ENCODE measurements at regions not wholly inside any gene's neighbourhood (a gene's known extent, or its start where the extent isn't known, plus 50 kb on each side); places are given as distances from the start of the nearest gene placed in this dataset.
A peak's percentile ranks its signal among the peaks of the same experiment; 100 is the strongest.

DNA sequence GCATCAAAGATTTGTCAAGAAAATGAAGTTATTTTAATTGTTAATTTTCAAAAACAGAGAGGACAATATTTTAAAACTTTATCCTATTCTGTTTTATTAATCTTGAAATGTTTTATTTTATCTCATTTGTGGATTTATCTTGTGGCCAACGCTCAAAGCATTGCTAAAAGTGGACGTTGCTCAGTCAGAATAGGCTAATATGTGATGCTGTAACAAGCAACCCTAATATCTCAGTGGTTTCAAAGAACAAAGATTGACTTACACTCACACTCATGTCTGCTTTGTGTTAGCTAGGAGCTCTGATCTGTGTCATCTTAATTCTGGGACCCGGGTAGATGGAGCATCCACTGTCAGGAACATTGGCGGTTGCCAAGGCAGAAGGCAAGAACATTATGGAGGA lies 86.0 kb upstream of the PLCL2 start:
- H3K27ac ChIP-seq (ENCODE audit: low read depth, low read length) = no peak overlapping the region
- no peaks in the 10 kb centered on the region for H3K4me1 ChIP-seq (ENCODE audit: control insufficient read depth, insufficient read depth, low read length)
- H3K4me3 ChIP-seq (ENCODE audit: low read depth, low read length) = no peak overlapping the region
- no peaks in the 10 kb centered on the region for H3K27me3 ChIP-seq (ENCODE audit: control insufficient read depth, insufficient read depth, low read length)
- DNase-seq (ENCODE audit: low read depth in 4 of 6, low spot score in 6 of 6) = no peak
- no peaks in the 10 kb centered on the region for H3K9me3 ChIP-seq (ENCODE audit: control insufficient read depth, insufficient read depth, low read length)
- 60% methylated on average over 1 of the region's 4 CpGs for WGBS (ENCODE audit: insufficient coverage)
- no peaks in the 10 kb centered on the region for H3K36me3 ChIP-seq (ENCODE audit: control insufficient read depth, insufficient read depth, low read length)

DNA sequence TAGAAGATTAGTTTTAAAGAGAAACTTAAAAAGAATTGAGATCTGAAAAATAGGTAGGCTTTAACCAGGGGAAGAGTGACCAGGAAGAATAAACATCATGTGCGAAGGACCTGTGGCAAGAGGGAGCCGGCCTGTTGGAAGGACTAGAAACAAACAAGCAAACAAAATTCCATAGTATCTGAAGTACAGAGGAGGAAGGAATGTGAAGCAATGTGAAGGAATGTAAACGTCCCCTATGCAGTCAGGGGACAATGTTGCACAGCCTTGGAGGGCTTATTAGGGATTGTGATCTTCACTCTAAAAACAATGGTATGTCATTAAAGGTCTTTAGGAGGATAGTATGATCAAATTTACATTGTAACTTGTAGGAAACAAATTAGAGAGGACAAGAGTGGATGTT lies 84.4 kb upstream of the PLCL2 start:
- no peaks in the 10 kb centered on the region for H3K9me3 ChIP-seq (ENCODE audit: control insufficient read depth, insufficient read depth, low read length)
- H3K4me1 ChIP-seq (ENCODE audit: control insufficient read depth, insufficient read depth, low read length) = no peaks in the 10 kb centered on the region
- no CpG with 5 or more reads among the region's 3 CpGs for WGBS (ENCODE audit: insufficient coverage)
- DNase-seq (ENCODE audit: low read depth in 4 of 6, low spot score in 6 of 6) = no peak
- no peak overlapping the region for H3K27ac ChIP-seq (ENCODE audit: low read depth, low read length)
- H3K4me3 ChIP-seq (ENCODE audit: low read depth, low read length) = no peak overlapping the region
- H3K36me3 ChIP-seq (ENCODE audit: control insufficient read depth, insufficient read depth, low read length) = no peaks in the 10 kb centered on the region
- H3K27me3 ChIP-seq (ENCODE audit: control insufficient read depth, insufficient read depth, low read length) = no peaks in the 10 kb centered on the region

DNA sequence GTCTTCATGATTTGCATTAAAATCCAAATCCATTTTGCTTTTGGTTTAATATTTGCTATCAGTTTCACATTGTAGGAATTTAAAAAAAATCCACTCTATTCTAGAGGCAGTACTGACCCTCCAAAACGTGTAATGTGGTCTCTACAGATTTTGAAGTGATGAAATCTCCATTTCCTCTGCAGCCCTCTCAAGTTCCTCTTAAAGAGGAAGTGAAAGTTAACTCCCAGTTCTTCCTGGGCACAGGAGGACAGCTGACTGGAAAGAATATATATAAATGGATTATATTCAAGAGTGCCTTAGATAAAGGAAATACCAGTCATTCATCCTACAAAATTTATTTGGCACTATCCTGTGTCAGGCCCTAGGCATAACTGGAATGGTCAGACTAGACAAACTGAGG lies 83.5 kb upstream of the PLCL2 start:
- no CpG with 5 or more reads among the region's 1 CpG for WGBS (ENCODE audit: insufficient coverage)
- Histone ChIP-seq H3K4me1 (ENCODE audit: control insufficient read depth, insufficient read depth, low read length) (no peaks in the 10 kb centered on the region), H3K27ac (ENCODE audit: low read depth, low read length) (no peak overlapping the region), H3K36me3 (ENCODE audit: control insufficient read depth, insufficient read depth, low read length) (no peaks in the 10 kb centered on the region), H3K4me3 (ENCODE audit: low read depth, low read length) (no peak overlapping the region), H3K9me3 (ENCODE audit: control insufficient read depth, insufficient read depth, low read length) (no peaks in the 10 kb centered on the region), H3K27me3 (ENCODE audit: control insufficient read depth, insufficient read depth, low read length) (no peaks in the 10 kb centered on the region)
- DNase-seq (ENCODE audit: low read depth in 4 of 6, low spot score in 6 of 6) = peak in 1 of 6 donors; percentile 19

DNA sequence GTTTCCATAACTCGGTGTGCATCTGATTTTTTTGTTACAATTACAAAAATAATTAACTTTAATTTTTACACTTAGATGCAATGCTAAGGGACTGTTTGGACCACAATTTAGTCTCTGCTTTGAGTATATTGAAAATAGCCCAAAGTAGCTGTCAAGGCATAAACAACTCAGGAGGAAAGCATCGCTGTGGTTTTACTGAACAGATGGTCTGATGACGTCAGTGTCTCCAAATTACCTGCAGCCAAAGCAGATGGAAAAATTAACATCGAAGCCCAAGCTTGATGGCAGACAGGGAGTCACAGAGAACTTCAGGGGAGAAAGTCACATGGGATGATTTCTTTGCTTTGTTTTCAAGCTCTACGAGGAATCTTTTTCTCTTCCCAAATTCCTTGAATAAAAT lies 83.1 kb upstream of the PLCL2 start:
- Histone ChIP-seq H3K36me3 (ENCODE audit: control insufficient read depth, insufficient read depth, low read length) (no peaks in the 10 kb centered on the region), H3K27me3 (ENCODE audit: control insufficient read depth, insufficient read depth, low read length) (no peaks in the 10 kb centered on the region), H3K4me1 (ENCODE audit: control insufficient read depth, insufficient read depth, low read length) (no peaks in the 10 kb centered on the region), H3K9me3 (ENCODE audit: control insufficient read depth, insufficient read depth, low read length) (no peaks in the 10 kb centered on the region), H3K27ac (ENCODE audit: low read depth, low read length) (no peak overlapping the region), H3K4me3 (ENCODE audit: low read depth, low read length) (no peak overlapping the region)
- DNase-seq (ENCODE audit: low read depth in 4 of 6, low spot score in 6 of 6) = peak in 2 of 6 donors; percentile 78 to 91
- 49% methylated on average over 3 of the region's 5 CpGs for WGBS (ENCODE audit: insufficient coverage)

DNA sequence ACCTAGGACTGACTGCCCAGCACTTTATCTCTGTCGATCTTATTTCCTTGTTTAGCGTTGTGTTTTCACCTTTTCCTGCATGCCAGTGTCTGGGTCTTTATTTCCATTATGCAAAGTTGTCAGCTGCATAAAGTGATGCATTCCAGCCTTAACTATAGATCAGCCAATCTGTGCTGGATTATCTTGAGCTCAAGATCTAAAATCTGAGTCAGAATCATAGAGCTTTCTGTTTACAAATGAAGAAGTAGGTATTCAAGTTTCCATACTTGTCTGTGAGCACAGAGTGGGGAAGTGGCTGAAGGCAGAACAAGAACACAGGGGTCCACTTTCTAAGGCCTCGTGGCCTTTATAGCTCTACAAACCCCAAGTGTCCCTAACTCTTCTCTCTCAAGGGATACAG lies 82.4 kb upstream of the PLCL2 start:
- Histone ChIP-seq H3K36me3 (ENCODE audit: control insufficient read depth, insufficient read depth, low read length) (no peaks in the 10 kb centered on the region), H3K27me3 (ENCODE audit: control insufficient read depth, insufficient read depth, low read length) (no peaks in the 10 kb centered on the region), H3K4me1 (ENCODE audit: control insufficient read depth, insufficient read depth, low read length) (no peaks in the 10 kb centered on the region), H3K9me3 (ENCODE audit: control insufficient read depth, insufficient read depth, low read length) (no peaks in the 10 kb centered on the region), H3K4me3 (ENCODE audit: low read depth, low read length) (no peak overlapping the region), H3K27ac (ENCODE audit: low read depth, low read length) (no peak overlapping the region)
- 61% methylated on average over 2 of the region's 3 CpGs for WGBS (ENCODE audit: insufficient coverage)
- DNase-seq (ENCODE audit: low read depth in 4 of 6, low spot score in 6 of 6) = peak in 1 of 6 donors; percentile 33

DNA sequence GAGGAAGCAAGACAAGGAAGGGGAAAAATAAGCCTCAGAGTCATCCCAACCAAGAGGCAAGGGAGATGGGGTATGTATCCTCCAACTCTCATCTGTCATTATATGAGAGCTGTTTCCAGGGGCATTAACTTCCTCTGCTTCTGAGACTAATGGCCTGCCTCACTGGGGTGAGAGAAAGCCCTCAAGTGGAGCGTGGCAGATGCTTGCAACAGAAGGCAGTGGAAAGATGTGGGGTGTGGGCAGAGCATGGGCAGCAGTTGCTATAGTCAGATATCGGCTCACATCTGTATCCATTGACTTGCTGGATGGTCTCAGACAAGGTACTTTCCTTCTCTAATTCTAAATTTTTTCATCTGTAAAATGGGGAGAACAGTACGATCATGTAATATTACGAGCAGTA lies 81.7 kb upstream of the PLCL2 start:
- no peak for DNase-seq (ENCODE audit: low read depth in 4 of 6, low spot score in 6 of 6)
- Histone ChIP-seq H3K4me1 (ENCODE audit: control insufficient read depth, insufficient read depth, low read length) (no peaks in the 10 kb centered on the region), H3K36me3 (ENCODE audit: control insufficient read depth, insufficient read depth, low read length) (no peaks in the 10 kb centered on the region), H3K4me3 (ENCODE audit: low read depth, low read length) (no peak overlapping the region), H3K27me3 (ENCODE audit: control insufficient read depth, insufficient read depth, low read length) (no peaks in the 10 kb centered on the region), H3K27ac (ENCODE audit: low read depth, low read length) (no peak overlapping the region), H3K9me3 (ENCODE audit: control insufficient read depth, insufficient read depth, low read length) (no peaks in the 10 kb centered on the region)
- 95% methylated on average over 2 of the region's 4 CpGs for WGBS (ENCODE audit: insufficient coverage)

DNA sequence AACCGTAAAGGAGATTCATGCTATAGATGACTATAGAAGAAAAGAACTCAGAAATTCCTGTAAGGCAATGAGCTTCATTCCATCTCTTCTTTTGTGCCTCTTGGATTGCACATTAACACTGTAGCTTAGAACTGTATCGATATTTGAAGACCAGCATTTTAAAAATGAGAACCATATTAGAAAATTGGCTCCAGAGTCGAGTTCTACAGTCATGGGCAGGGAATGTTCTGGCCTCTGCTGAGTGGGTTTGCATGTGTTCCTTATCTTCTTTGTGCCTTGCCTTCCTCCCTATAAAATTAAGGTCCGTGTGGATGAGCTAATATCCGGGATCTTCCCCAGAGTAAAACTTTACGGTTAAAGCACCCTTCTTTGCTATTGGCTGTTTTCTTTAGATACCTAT lies 77.4 kb upstream of the PLCL2 start:
- no peak for DNase-seq (ENCODE audit: low read depth in 4 of 6, low spot score in 6 of 6)
- no peaks in the 10 kb centered on the region for H3K9me3 ChIP-seq (ENCODE audit: control insufficient read depth, insufficient read depth, low read length)
- H3K27me3 ChIP-seq (ENCODE audit: control insufficient read depth, insufficient read depth, low read length) = no peaks in the 10 kb centered on the region
- no peak overlapping the region for H3K27ac ChIP-seq (ENCODE audit: low read depth, low read length)
- 100% methylated on average over 2 of the region's 6 CpGs for WGBS (ENCODE audit: insufficient coverage)
- no peak overlapping the region for H3K4me3 ChIP-seq (ENCODE audit: low read depth, low read length)
- no peaks in the 10 kb centered on the region for H3K36me3 ChIP-seq (ENCODE audit: control insufficient read depth, insufficient read depth, low read length)
- H3K4me1 ChIP-seq (ENCODE audit: control insufficient read depth, insufficient read depth, low read length) = no peaks in the 10 kb centered on the region

DNA sequence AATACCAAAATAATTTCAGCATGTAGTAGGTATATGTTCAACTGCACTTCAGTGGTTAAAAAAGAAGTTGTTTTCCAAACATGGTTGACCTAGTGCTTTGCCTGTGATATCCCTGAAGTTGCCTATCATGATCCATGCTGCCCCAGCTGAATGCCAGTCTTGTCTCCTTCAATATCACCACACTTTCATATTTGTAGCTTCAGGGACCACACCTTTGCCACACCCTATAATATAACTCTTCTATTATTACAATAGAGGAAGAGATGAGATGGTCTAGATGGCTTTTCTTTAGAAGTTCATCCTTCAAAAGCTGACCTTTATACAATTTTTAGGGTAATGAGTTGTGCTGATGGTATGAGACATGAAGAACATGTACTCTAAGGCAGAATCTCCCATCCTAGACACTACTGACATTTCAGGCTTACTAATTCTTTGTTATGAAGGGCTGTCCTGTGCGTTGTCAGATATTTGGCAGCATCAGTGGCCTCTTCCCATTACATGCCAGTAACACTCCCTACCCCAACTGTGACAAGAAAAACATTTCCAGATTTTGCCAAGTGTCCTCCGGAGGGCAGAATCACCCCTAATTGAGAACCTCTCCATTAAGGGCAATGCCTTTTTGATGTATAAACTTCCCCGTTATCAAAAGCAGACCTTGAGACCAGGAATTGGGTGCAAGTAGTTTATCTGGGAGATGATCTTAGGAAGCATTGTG lies 76.2 kb upstream of the PLCL2 start:
- Histone ChIP-seq H3K27me3 (ENCODE audit: control insufficient read depth, insufficient read depth, low read length) (no peaks in the 10 kb centered on the region), H3K27ac (ENCODE audit: low read depth, low read length) (no peak overlapping the region)
- DNase-seq (ENCODE audit: low read depth in 4 of 6, low spot score in 6 of 6) = no peak

DNA sequence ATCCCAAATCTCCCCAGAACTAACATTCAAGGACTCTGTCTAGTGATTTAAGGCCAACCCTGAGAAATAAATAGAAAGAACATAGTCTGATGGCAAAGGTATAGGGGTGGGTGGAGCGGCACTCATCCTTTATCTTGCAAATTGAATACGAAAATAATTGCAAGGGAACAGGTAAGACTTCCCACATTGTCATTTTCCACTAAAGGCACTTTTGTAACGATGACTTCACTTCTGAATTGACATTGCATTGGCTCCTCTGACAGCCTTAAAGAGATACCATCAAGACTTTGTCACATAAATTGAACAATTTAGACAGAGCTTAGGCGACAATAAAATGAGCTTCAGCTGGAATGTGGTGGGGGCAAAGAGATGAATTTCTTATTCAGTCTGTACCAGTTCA lies 75.3 kb upstream of the PLCL2 start:
- Histone ChIP-seq H3K36me3 (ENCODE audit: control insufficient read depth, insufficient read depth, low read length) (no peaks in the 10 kb centered on the region), H3K27ac (ENCODE audit: low read depth, low read length) (no peak overlapping the region), H3K4me3 (ENCODE audit: low read depth, low read length) (no peak overlapping the region), H3K27me3 (ENCODE audit: control insufficient read depth, insufficient read depth, low read length) (no peaks in the 10 kb centered on the region), H3K4me1 (ENCODE audit: control insufficient read depth, insufficient read depth, low read length) (no peaks in the 10 kb centered on the region), H3K9me3 (ENCODE audit: control insufficient read depth, insufficient read depth, low read length) (no peaks in the 10 kb centered on the region)
- no peak for DNase-seq (ENCODE audit: low read depth in 4 of 6, low spot score in 6 of 6)
- 100% methylated on average over 1 of the region's 4 CpGs for WGBS (ENCODE audit: insufficient coverage)

More for the DNA sequence above, 76.2 kb upstream of the PLCL2 start:
- H3K9me3 ChIP-seq (ENCODE audit: control insufficient read depth, insufficient read depth, low read length) = no peaks in the 10 kb centered on the region
- no peaks in the 10 kb centered on the region for H3K4me1 ChIP-seq (ENCODE audit: control insufficient read depth, insufficient read depth, low read length)
- WGBS (ENCODE audit: insufficient coverage) = 57% methylated on average over 1 of the region's 3 CpGs
- no peaks in the 10 kb centered on the region for H3K36me3 ChIP-seq (ENCODE audit: control insufficient read depth, insufficient read depth, low read length)
- H3K4me3 ChIP-seq (ENCODE audit: low read depth, low read length) = no peak overlapping the region

DNA sequence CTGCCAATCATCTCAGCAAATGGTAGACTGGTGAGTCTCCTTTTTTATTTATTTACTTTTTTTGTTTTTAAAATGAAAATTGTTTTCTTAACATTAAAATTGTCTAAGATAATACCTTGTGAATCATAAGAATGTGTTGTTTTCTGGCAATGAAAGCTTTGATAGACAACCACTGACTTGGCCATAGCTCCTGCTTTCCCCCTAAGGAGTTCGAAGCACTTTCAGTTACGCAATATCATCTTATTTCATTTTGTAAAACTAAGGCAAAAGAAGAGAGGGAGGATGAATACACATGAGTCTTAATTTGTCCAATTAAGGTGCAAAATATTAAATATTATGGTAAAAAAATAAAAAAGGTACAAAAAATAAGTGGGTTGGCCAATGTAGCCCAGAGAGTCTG lies 74.8 kb upstream of the PLCL2 start:
- no CpG with 5 or more reads among the region's 2 CpGs for WGBS (ENCODE audit: insufficient coverage)
- DNase-seq (ENCODE audit: low read depth in 4 of 6, low spot score in 6 of 6) = no peak
- no peaks in the 10 kb centered on the region for H3K9me3 ChIP-seq (ENCODE audit: control insufficient read depth, insufficient read depth, low read length)
- no peaks in the 10 kb centered on the region for H3K4me1 ChIP-seq (ENCODE audit: control insufficient read depth, insufficient read depth, low read length)
- H3K4me3 ChIP-seq (ENCODE audit: low read depth, low read length) = no peak overlapping the region
- H3K36me3 ChIP-seq (ENCODE audit: control insufficient read depth, insufficient read depth, low read length) = no peaks in the 10 kb centered on the region
- no peaks in the 10 kb centered on the region for H3K27me3 ChIP-seq (ENCODE audit: control insufficient read depth, insufficient read depth, low read length)
- H3K27ac ChIP-seq (ENCODE audit: low read depth, low read length) = no peak overlapping the region
